Thyroid gland (tissue), 4 donors: ENCODE measurements at regions not wholly inside any gene's neighbourhood (a gene's known extent, or its start where the extent isn't known, plus 50 kb on each side); places are given as distances from the start of the nearest gene placed in this dataset.

ENCODE experiments used
- CTCF ChIP-seq, 6 experiments: fragments of 200-600 bp in 3 of 6; fragments of 450-650 bp in 3 of 6; sonication (generic) in 3 of 6; IDR thresholded peaks; one replicate each; pipeline ENCODE4 v1.5.1; 2016 to 2019; ENCODE audit warnings: antibody characterized with exemption in 6 of 6, mild to moderate bottlenecking in 2 of 6, inconsistent platforms in 1 of 6, moderate library complexity in 1 of 6
- POLR2A ChIP-seq, 2 donors: fragments of 450-650 bp; IDR thresholded peaks; one replicate each; pipeline ENCODE4 v1.6.1; 2017; ENCODE audit warnings: antibody characterized with exemption in 2 of 2, mild to moderate bottlenecking in 2 of 2, moderate library complexity in 1 of 2

GRCh38 chr7:3244241-3244814 is 56.7 kb upstream of the SDK1 start:
- TF ChIP-seq POLR2A (IDR thresholded peaks at IDR 0.05): no peak
- TF ChIP-seq CTCF (IDR thresholded peaks at IDR 0.05): no peak
